Activated CD8-positive, alpha-beta T cell treated with anti-CD3 and anti-CD28 coated beads, Interleukin-2, amount 10 ng/mL, durations not matched to agents 7 days and 5 days (primary cell): ENCODE measurements at regions not wholly inside any gene's neighbourhood (a gene's known extent, or its start where the extent isn't known, plus 50 kb on each side); places are given as distances from the start of the nearest gene placed in this dataset.

Experiments
- ATAC-seq: fragments of 150-1000 bp; cut with Tn5 transposase; one replicate; pipeline ENCODE4 v1.10.0; 2021; ENCODE audit warnings: moderate library complexity
- CTCF ChIA-PET: fragments of 350-600 bp; sonication (Branson Sonifier 250); formaldehyde crosslinking; loops from one replicate; lab custom pipeline; 2021; ENCODE audit warnings: antibody characterized with exemption; lab: Charles Lee
- POLR2A ChIA-PET: fragments of 350-600 bp; sonication (Branson Sonifier 250); formaldehyde crosslinking; loops from one replicate; lab custom pipeline; 2021; ENCODE audit warnings: antibody characterized with exemption; lab: Charles Lee
- DNase-seq: peaks from one replicate; pipeline ENCODE4 v3.0.0-alpha.2; 2020
- H3K27ac Mint-ChIP-seq: one replicate; pipeline ENCODE4 v1.8.0; 2021; ENCODE audit warnings: mild to moderate bottlenecking, mixed read lengths
- H3K27me3 Mint-ChIP-seq: one replicate; pipeline ENCODE4 v1.8.0; 2021; ENCODE audit warnings: low read depth, mixed read lengths
- H3K36me3 Mint-ChIP-seq: one replicate; pipeline ENCODE4 v1.8.0; 2021; ENCODE audit warnings: low read depth, mixed read lengths
- H3K4me1 Mint-ChIP-seq: one replicate; pipeline ENCODE4 v1.8.0; 2021; ENCODE audit warnings: low read depth, mixed read lengths
- H3K4me3 Mint-ChIP-seq: one replicate; pipeline ENCODE4 v1.8.0; 2021; ENCODE audit warnings: mild to moderate bottlenecking, mixed read lengths
- H3K9me3 Mint-ChIP-seq: one replicate; pipeline ENCODE4 v1.8.0; 2022; ENCODE audit warnings: mixed read lengths; ENCODE audit not compliant: insufficient read depth

GRCh38 chr7:136656516-136656915, 211.9 kb upstream of the CHRM2 start:
- DNase-seq (no peak), ATAC-seq (no peak)
- no peaks in the 10 kb centered on the region for H3K36me3 Mint-ChIP-seq
- H3K9me3 Mint-ChIP-seq, result peaks cover 6% of the 10 kb centered on the region
- ChIA-PET POLR2A (no interaction called here), CTCF (no interaction called here)
- no peaks in the 10 kb centered on the region for H3K4me1 Mint-ChIP-seq
- no peaks in the 10 kb centered on the region for H3K27me3 Mint-ChIP-seq
- no peak overlapping the region for H3K4me3 Mint-ChIP-seq
- H3K27ac Mint-ChIP-seq, result no peak overlapping the region

GRCh38 chr7:136655414-136655813, 213.0 kb upstream of the CHRM2 start:
- Mint-ChIP-seq H3K36me3 (no peaks in the 10 kb centered on the region), H3K4me3 (no peak overlapping the region), H3K27me3 (no peaks in the 10 kb centered on the region), H3K27ac (no peak overlapping the region), H3K4me1 (no peaks in the 10 kb centered on the region), H3K9me3 (peaks cover 6% of the 10 kb centered on the region)
- ATAC-seq (no peak), DNase-seq (no peak)
- ChIA-PET CTCF (no interaction called here), POLR2A (no interaction called here)

- no peak for DNase-seq
- ATAC-seq, result no peak
- Mint-ChIP-seq H3K4me1 (no peaks in the 10 kb centered on the region), H3K27ac (no peak overlapping the region), H3K36me3 (no peaks in the 10 kb centered on the region), H3K4me3 (no peak overlapping the region), H3K27me3 (no peaks in the 10 kb centered on the region), H3K9me3 (peaks cover 6% of the 10 kb centered on the region)
- ChIA-PET CTCF (no interaction called here), POLR2A (no interaction called here)
These were observed 214.0 kb upstream of the CHRM2 start for GRCh38 chr7:136654406-136654805.

- H3K27me3 Mint-ChIP-seq, result no peaks in the 10 kb centered on the region
- H3K27ac Mint-ChIP-seq, result no peak overlapping the region
- no peaks in the 10 kb centered on the region for H3K36me3 Mint-ChIP-seq
- no peak for ATAC-seq
- ChIA-PET CTCF (no interaction called here), POLR2A (no interaction called here)
- H3K4me1 Mint-ChIP-seq, result no peaks in the 10 kb centered on the region
- H3K9me3 Mint-ChIP-seq, result peaks cover 6% of the 10 kb centered on the region
- H3K4me3 Mint-ChIP-seq, result no peak overlapping the region
- no peak for DNase-seq
These were observed 215.6 kb upstream of the CHRM2 start for GRCh38 chr7:136652635-136653370.

- H3K4me3 Mint-ChIP-seq, result no peak overlapping the region
- H3K27ac Mint-ChIP-seq, result no peak overlapping the region
- ChIA-PET POLR2A (no interaction called here), CTCF (no interaction called here)
- ATAC-seq (no peak), DNase-seq (no peak)
- no peaks in the 10 kb centered on the region for H3K36me3 Mint-ChIP-seq
- no peaks in the 10 kb centered on the region for H3K27me3 Mint-ChIP-seq
- no peaks in the 10 kb centered on the region for H3K4me1 Mint-ChIP-seq
- H3K9me3 Mint-ChIP-seq, result peaks cover 11% of the 10 kb centered on the region
These were observed 227.5 kb upstream of the CHRM2 start for GRCh38 chr7:136640977-136641376.

GRCh38 chr7:136637813-136638212, 230.6 kb upstream of the CHRM2 start:
- POLR2A ChIA-PET, result no interaction called here
- peaks cover 3% of the 10 kb centered on the region for H3K9me3 Mint-ChIP-seq
- CTCF ChIA-PET, result no interaction called here
- ATAC-seq, result no peak
- no peaks in the 10 kb centered on the region for H3K4me1 Mint-ChIP-seq
- no peaks in the 10 kb centered on the region for H3K27me3 Mint-ChIP-seq
- no peak overlapping the region for H3K27ac Mint-ChIP-seq
- DNase-seq, result no peak
- H3K4me3 Mint-ChIP-seq, result no peak overlapping the region
- H3K36me3 Mint-ChIP-seq, result no peaks in the 10 kb centered on the region

GRCh38 chr7:136635751-136636150, 232.7 kb upstream of the CHRM2 start:
- H3K9me3 Mint-ChIP-seq, result peaks cover 8% of the 10 kb centered on the region
- no peaks in the 10 kb centered on the region for H3K36me3 Mint-ChIP-seq
- no peaks in the 10 kb centered on the region for H3K4me1 Mint-ChIP-seq
- DNase-seq (no peak), ATAC-seq (no peak)
- ChIA-PET CTCF (no interaction called here), POLR2A (no interaction called here)
- no peak overlapping the region for H3K4me3 Mint-ChIP-seq
- no peak overlapping the region for H3K27ac Mint-ChIP-seq
- no peaks in the 10 kb centered on the region for H3K27me3 Mint-ChIP-seq

- ChIA-PET POLR2A (no interaction called here), CTCF (no interaction called here)
- ATAC-seq, result no peak
These were observed 249.6 kb upstream of the CHRM2 start for GRCh38 chr7:136618818-136619217.

GRCh38 chr7:136617176-136617575, 251.3 kb upstream of the CHRM2 start:
- CTCF ChIA-PET, result no interaction called here

More at GRCh38 chr7:136618818-136619217, 249.6 kb upstream of the CHRM2 start:
- Mint-ChIP-seq H3K4me1 (no peaks in the 10 kb centered on the region), H3K27ac (no peak overlapping the region), H3K4me3 (no peak overlapping the region), H3K27me3 (no peaks in the 10 kb centered on the region), H3K36me3 (no peaks in the 10 kb centered on the region), H3K9me3 (peaks cover 12% of the 10 kb centered on the region)
- DNase-seq, result no peak

GRCh38 chr7:136605532-136606329, 262.7 kb upstream of the CHRM2 start:
- ATAC-seq (no peak), DNase-seq (no peak)
- Mint-ChIP-seq H3K36me3 (no peaks in the 10 kb centered on the region), H3K9me3 (peaks cover 2% of the 10 kb centered on the region), H3K27me3 (no peaks in the 10 kb centered on the region), H3K4me3 (no peak overlapping the region), H3K4me1 (no peaks in the 10 kb centered on the region), H3K27ac (no peak overlapping the region)
- CTCF ChIA-PET, result no interaction called here
- POLR2A ChIA-PET, result no interaction called here

More at GRCh38 chr7:136617176-136617575, 251.3 kb upstream of the CHRM2 start:
- Mint-ChIP-seq H3K4me1 (no peaks in the 10 kb centered on the region), H3K27ac (no peak overlapping the region), H3K36me3 (no peaks in the 10 kb centered on the region), H3K9me3 (peaks cover 12% of the 10 kb centered on the region), H3K27me3 (no peaks in the 10 kb centered on the region), H3K4me3 (no peak overlapping the region)
- no peak for DNase-seq
- ATAC-seq, result no peak
- POLR2A ChIA-PET, result no interaction called here

- Mint-ChIP-seq H3K27ac (no peak overlapping the region), H3K36me3 (no peaks in the 10 kb centered on the region), H3K27me3 (no peaks in the 10 kb centered on the region), H3K4me1 (no peaks in the 10 kb centered on the region), H3K9me3 (peaks cover 8% of the 10 kb centered on the region), H3K4me3 (no peak overlapping the region)
- DNase-seq (no peak), ATAC-seq (no peak)
- ChIA-PET POLR2A (no interaction called here), CTCF (no interaction called here)
These were observed 266.7 kb upstream of the CHRM2 start for GRCh38 chr7:136601772-136602171.

GRCh38 chr7:136600475-136600874, 268.0 kb upstream of the CHRM2 start:
- no peaks in the 10 kb centered on the region for H3K36me3 Mint-ChIP-seq
- ChIA-PET CTCF (no interaction called here), POLR2A (no interaction called here)
- no peak for DNase-seq
- peaks cover 13% of the 10 kb centered on the region for H3K9me3 Mint-ChIP-seq
- H3K27me3 Mint-ChIP-seq, result no peaks in the 10 kb centered on the region
- no peak overlapping the region for H3K27ac Mint-ChIP-seq
- ATAC-seq, result no peak
- no peak overlapping the region for H3K4me3 Mint-ChIP-seq
- no peaks in the 10 kb centered on the region for H3K4me1 Mint-ChIP-seq
